CD14-positive monocyte (primary cell): ENCODE measurements at regions not wholly inside any gene's neighbourhood (a gene's known extent, or its start where the extent isn't known, plus 50 kb on each side); places are given as distances from the start of the nearest gene placed in this dataset.

Experiments
- DNase-seq, 3 donors: peaks; one replicate each; pipeline ENCODE4 v3.0.0-alpha.2; 2011 to 2022
- H2AFZ ChIP-seq: 2 replicates; pipeline ENCODE4 v1.6.0; 2012; ENCODE audit warnings: mild to moderate bottlenecking, low read depth, low read length, inconsistent platforms; ENCODE audit not compliant: insufficient read depth, poor library complexity, severe bottlenecking
- H3K27ac ChIP-seq, 2 donors: 1 replicate in 1 of 2; 2 replicates in 1 of 2; pipeline ENCODE4 v1.5.1; 2012 to 2013; ENCODE audit warnings: low read length in 2 of 2, control low read depth in 1 of 2, inconsistent platforms in 1 of 2, low read depth in 1 of 2, mild to moderate bottlenecking in 1 of 2
- H3K27me3 ChIP-seq, 2 donors: one replicate each; pipeline versions ENCODE4 v1.6.0 to v1.6.1; 2011 to 2013; ENCODE audit warnings: low read length in 2 of 2; ENCODE audit not compliant: control insufficient read depth in 2 of 2, insufficient read depth in 2 of 2
- H3K36me3 ChIP-seq, 2 donors: replicated peaks in 1 of 2; 1 replicate in 1 of 2; 2 replicates in 1 of 2; pipeline versions ENCODE4 v1.5.1 to v1.6.1; 2012 to 2013; ENCODE audit warnings: low read length in 2 of 2, control low read depth in 1 of 2, inconsistent platforms in 1 of 2, mild to moderate bottlenecking in 1 of 2; ENCODE audit not compliant: insufficient read depth in 2 of 2, control insufficient read depth in 1 of 2
- H3K4me1 ChIP-seq, 2 donors: 1 replicate in 1 of 2; 2 replicates in 1 of 2; pipeline versions ENCODE4 v1.5.1 to v1.6.1; 2012 to 2013; ENCODE audit warnings: low read length in 2 of 2, control low read depth in 1 of 2, inconsistent platforms in 1 of 2, mild to moderate bottlenecking in 1 of 2, moderate library complexity in 1 of 2; ENCODE audit not compliant: insufficient read depth in 2 of 2, control insufficient read depth in 1 of 2
- H3K4me2 ChIP-seq: replicated peaks from 2 replicates; pipeline ENCODE3; 2012; ENCODE audit warnings: low read length, moderate library complexity, mild to moderate bottlenecking; ENCODE audit not compliant: poor library complexity, severe bottlenecking; ENCODE audit errors: extremely low read depth
- H3K4me3 ChIP-seq, 3 experiments: fragments of 200-600 bp in 1 of 3; sonication (generic) in 1 of 3; replicated peaks in 1 of 3; 1 replicate in 2 of 3; 2 replicates in 1 of 3; pipeline ENCODE4 v1.5.1; 2011 to 2013; ENCODE audit warnings: low read length in 3 of 3, mild to moderate bottlenecking in 3 of 3, control low read depth in 2 of 3, low read depth in 2 of 3, inconsistent platforms in 1 of 3, moderate library complexity in 1 of 3
- H3K79me2 ChIP-seq: 2 replicates; pipeline ENCODE4 v1.6.0; 2012; ENCODE audit warnings: mild to moderate bottlenecking, control low read depth, inconsistent platforms, low read length, moderate library complexity; ENCODE audit not compliant: insufficient read depth
- H3K9ac ChIP-seq: 2 replicates; pipeline ENCODE4 v1.6.0; 2017; ENCODE audit warnings: low read length, mild to moderate bottlenecking; ENCODE audit not compliant: insufficient read depth, poor library complexity, severe bottlenecking
- H3K9me3 ChIP-seq, 2 donors: replicated peaks in 1 of 2; 1 replicate in 1 of 2; 2 replicates in 1 of 2; pipeline versions ENCODE4 v1.5.1 to v1.6.1; 2012 to 2013; ENCODE audit warnings: low read length in 2 of 2, control low read depth in 1 of 2; ENCODE audit not compliant: control insufficient read depth in 1 of 2, insufficient read depth in 1 of 2
- H4K20me1 ChIP-seq: 2 replicates; pipeline ENCODE4 v1.6.0; 2012; ENCODE audit warnings: mild to moderate bottlenecking, low read length, control low read depth, moderate library complexity; ENCODE audit not compliant: insufficient read depth
- H3K27ac Mint-ChIP-seq, 7 donors: one replicate each; pipeline ENCODE4 v1.8.0; 2020; ENCODE audit warnings: mild to moderate bottlenecking in 7 of 7, mixed read lengths in 7 of 7, moderate library complexity in 6 of 7, inconsistent platforms in 2 of 7
- H3K27me3 Mint-ChIP-seq, 3 donors: one replicate each; pipeline ENCODE4 v1.8.0; 2021 to 2022; ENCODE audit warnings: low read depth in 3 of 3, mild to moderate bottlenecking in 3 of 3, mixed read lengths in 3 of 3, moderate library complexity in 3 of 3, inconsistent platforms in 1 of 3
- H3K36me3 Mint-ChIP-seq, 2 donors: one replicate each; pipeline ENCODE4 v1.8.0; 2020; ENCODE audit warnings: mixed read lengths in 2 of 2, inconsistent platforms in 1 of 2, mild to moderate bottlenecking in 1 of 2
- H3K4me1 Mint-ChIP-seq: one replicate; pipeline ENCODE4 v1.8.0; 2020; ENCODE audit warnings: mild to moderate bottlenecking, mixed read lengths
- H3K4me3 Mint-ChIP-seq, 2 donors: one replicate each; pipeline ENCODE4 v1.8.0; 2020; ENCODE audit warnings: mild to moderate bottlenecking in 2 of 2, mixed read lengths in 2 of 2, moderate library complexity in 1 of 2
- H3K9me3 Mint-ChIP-seq, 7 donors: one replicate each; pipeline ENCODE4 v1.8.0; 2020 to 2022; ENCODE audit warnings: mixed read lengths in 7 of 7, mild to moderate bottlenecking in 6 of 7, moderate library complexity in 6 of 7, inconsistent platforms in 2 of 7
- WGBS: methylation state at CpG from one replicate; pipeline ENCODE4 v1.1.5; 2013; ENCODE audit warnings: missing lambda C conversion rate; ENCODE audit not compliant: insufficient coverage; 5-methylcytosine and 5-hydroxymethylcytosine counted together
- intact Hi-C, 2 donors: fragments of 100-400 bp; cut with micrococcal nuclease; formaldehyde crosslinking; loops; one replicate each; pipeline versions ENCODE4 v1.15.0 to v1.15.1; 2023
- TF ChIP-seq, protein P1 (sequence below): fragments of 200-600 bp; IDR thresholded peaks from one replicate; pipeline ENCODE4 v1.8.0; 2022; ENCODE audit warnings: antibody characterized with exemption, mild to moderate bottlenecking

DNA sequence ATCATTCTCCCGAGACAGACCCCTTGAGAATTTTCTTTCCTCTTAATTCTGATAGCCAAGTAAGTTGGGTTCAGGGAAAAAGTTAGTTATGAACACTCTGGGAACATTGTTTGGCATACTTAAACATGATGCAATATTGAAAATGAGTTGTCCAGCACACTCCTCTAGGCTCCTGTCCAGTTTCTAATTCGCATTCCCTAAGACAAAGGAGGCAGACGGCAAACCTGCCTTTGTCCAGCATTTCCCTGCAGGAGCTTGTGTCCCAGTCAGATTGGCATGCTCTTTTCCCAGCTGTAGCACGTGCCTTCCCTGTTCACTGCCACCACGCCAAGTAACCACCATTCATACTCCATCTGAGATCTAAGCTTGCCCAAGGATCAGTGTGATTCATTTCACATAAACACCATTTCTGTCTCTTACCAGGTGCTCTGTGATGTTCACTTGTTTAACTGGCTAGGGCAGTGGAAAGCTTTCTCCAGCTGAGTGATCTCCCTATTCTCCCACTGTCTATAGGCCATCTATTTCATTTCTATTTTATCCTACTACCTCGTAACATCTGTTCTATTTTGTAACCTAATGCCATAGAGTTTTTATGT is 150.0 kb upstream of the EPB41L3 start:
- no peak overlapping the region for H3K4me2 ChIP-seq
- no peaks in the 10 kb centered on the region for H3K79me2 ChIP-seq
- no peak overlapping the region for H3K4me3 ChIP-seq
- H4K20me1 ChIP-seq: no peaks in the 10 kb centered on the region
- WGBS: 87% methylated on average over 3 of the region's 6 CpGs
- H3K36me3 Mint-ChIP-seq: no peaks in the 10 kb centered on the region
- no peak overlapping the region for H3K9ac ChIP-seq
- H3K27ac ChIP-seq: no peak overlapping the region
- no peaks in the 10 kb centered on the region for H3K36me3 ChIP-seq
- no peaks in the 10 kb centered on the region for H3K27me3 ChIP-seq
- no peaks in the 10 kb centered on the region for H3K4me1 Mint-ChIP-seq
- H3K4me3 Mint-ChIP-seq: no peak overlapping the region
- H2AFZ ChIP-seq: no peak overlapping the region
- H3K4me1 ChIP-seq: no peaks in the 10 kb centered on the region
- no peak overlapping the region for H3K27ac Mint-ChIP-seq
- H3K27me3 Mint-ChIP-seq: peaks cover 0 to 5% (median 4%) of the 10 kb centered on the region in 3 donors
- intact Hi-C loops: no loop called here
- TF ChIP-seq, protein P1, sequence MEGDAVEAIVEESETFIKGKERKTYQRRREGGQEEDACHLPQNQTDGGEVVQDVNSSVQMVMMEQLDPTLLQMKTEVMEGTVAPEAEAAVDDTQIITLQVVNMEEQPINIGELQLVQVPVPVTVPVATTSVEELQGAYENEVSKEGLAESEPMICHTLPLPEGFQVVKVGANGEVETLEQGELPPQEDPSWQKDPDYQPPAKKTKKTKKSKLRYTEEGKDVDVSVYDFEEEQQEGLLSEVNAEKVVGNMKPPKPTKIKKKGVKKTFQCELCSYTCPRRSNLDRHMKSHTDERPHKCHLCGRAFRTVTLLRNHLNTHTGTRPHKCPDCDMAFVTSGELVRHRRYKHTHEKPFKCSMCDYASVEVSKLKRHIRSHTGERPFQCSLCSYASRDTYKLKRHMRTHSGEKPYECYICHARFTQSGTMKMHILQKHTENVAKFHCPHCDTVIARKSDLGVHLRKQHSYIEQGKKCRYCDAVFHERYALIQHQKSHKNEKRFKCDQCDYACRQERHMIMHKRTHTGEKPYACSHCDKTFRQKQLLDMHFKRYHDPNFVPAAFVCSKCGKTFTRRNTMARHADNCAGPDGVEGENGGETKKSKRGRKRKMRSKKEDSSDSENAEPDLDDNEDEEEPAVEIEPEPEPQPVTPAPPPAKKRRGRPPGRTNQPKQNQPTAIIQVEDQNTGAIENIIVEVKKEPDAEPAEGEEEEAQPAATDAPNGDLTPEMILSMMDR: no peak
- DNase-seq: no peak
- H3K9me3 Mint-ChIP-seq: peaks cover 0 to 9% (median 3%) of the 10 kb centered on the region in 7 donors
- H3K9me3 ChIP-seq: no peaks in the 10 kb centered on the region

DNA sequence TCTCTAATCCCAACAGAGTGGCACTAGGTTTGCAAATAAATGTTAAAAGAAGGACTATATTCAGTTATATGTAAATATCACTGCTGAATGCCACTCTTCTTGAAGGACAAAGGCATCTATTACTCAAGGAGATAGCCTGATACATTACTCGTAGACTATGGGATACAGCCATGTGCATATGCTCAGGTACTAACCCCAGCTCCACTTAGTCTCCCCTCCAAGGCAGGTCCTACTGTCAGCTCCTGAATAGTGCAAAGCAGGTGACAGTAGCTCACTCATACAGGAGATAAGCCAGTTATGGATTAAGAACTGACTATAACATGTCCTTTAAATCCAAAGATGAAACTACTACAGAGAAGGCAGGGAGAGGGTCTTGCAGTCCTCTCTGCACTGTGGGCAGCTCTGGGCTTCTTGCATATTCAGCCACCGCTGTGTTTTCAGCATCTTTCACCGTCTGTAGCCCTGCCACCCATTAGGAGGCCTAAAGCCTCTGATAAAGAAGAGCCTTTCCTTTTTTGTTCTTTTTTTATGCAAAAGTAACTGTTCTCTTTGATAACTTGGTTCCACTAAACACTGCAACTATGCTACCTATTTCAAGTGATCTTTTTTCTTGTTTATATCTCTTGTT is 135.1 kb upstream of the EPB41L3 start:
- peaks cover 0 to 1% (median 0%) of the 10 kb centered on the region in 3 donors for H3K27me3 Mint-ChIP-seq
- WGBS: 80% methylated on average over 1 of the region's 3 CpGs
- Histone ChIP-seq H3K4me3 (no peak overlapping the region), H3K79me2 (no peaks in the 10 kb centered on the region), H2AFZ (no peak overlapping the region), H3K36me3 (no peaks in the 10 kb centered on the region), H4K20me1 (no peaks in the 10 kb centered on the region), H3K9ac (no peak overlapping the region), H3K27me3 (no peaks in the 10 kb centered on the region), H3K27ac (no peak overlapping the region), H3K4me2 (no peak overlapping the region), H3K9me3 (no peaks in the 10 kb centered on the region), H3K4me1 (no peaks in the 10 kb centered on the region)
- no peaks in the 10 kb centered on the region for H3K36me3 Mint-ChIP-seq
- no peak overlapping the region for H3K4me3 Mint-ChIP-seq
- intact Hi-C loops: no loop called here
- no peak overlapping the region for H3K27ac Mint-ChIP-seq
- no peak for DNase-seq
- TF ChIP-seq, protein P1: no peak
- peaks cover 0 to 5% (median 0%) of the 10 kb centered on the region in 7 donors for H3K9me3 Mint-ChIP-seq
- no peaks in the 10 kb centered on the region for H3K4me1 Mint-ChIP-seq
